Midbrain (tissue), 1 donor: ENCODE measurements at regions not wholly inside any gene's neighbourhood (a gene's known extent, or its start where the extent isn't known, plus 50 kb on each side); places are given as distances from the start of the nearest gene placed in this dataset.
"Not testable (repeated sequence)": the region's sequence is repeated elsewhere in the genome, so short reads cannot be mapped to it uniquely, and the experiment has no call there.

ENCODE experiments used
- DNase-seq: peaks from one replicate; lab custom pipeline; 2025; lab: John Stamatoyannopoulos, UW

GRCh38 chr6:109253366-109253765 is 128.9 kb downstream of the CD164 start:
- no peak for DNase-seq

- no peak for DNase-seq
Observed at GRCh38 chr6:109252261-109253041, 129.8 kb downstream of the CD164 start.

GRCh38 chr6:109251839-109252238 is 130.4 kb downstream of the CD164 start:
- no peak for DNase-seq

- not testable (repeated sequence) for DNase-seq
Observed at GRCh38 chr6:109250544-109251156, 131.6 kb downstream of the CD164 start.

- no peak for DNase-seq
Observed at GRCh38 chr6:109243863-109244825, 138.1 kb downstream of the CD164 start.

- no peak for DNase-seq
Observed at GRCh38 chr6:109242925-109243324, 139.3 kb downstream of the CD164 start.

GRCh38 chr6:109242029-109242428 is 140.2 kb downstream of the CD164 start:
- DNase-seq = no peak

- no peak for DNase-seq
Observed at GRCh38 chr6:109241199-109241598, 141.1 kb downstream of the CD164 start.

- no peak for DNase-seq
Observed at GRCh38 chr6:109240370-109241084, 141.7 kb downstream of the CD164 start.

- peak; percentile 16 for DNase-seq
Observed at GRCh38 chr6:109239651-109240321, 142.5 kb downstream of the CD164 start.

- DNase-seq = no peak
Observed at GRCh38 chr6:109239160-109239559, 143.1 kb downstream of the CD164 start.

- DNase-seq = no peak
Observed at GRCh38 chr6:109238396-109238795, 143.1 kb downstream of the CEP57L1 start.

- no peak for DNase-seq
Observed at GRCh38 chr6:109237986-109238329, 142.7 kb downstream of the CEP57L1 start.

GRCh38 chr6:109237077-109237985 is 142.0 kb downstream of the CEP57L1 start:
- DNase-seq = no peak

- DNase-seq = peak; percentile 45
Observed at GRCh38 chr6:109236115-109237076, 141.1 kb downstream of the CEP57L1 start.

GRCh38 chr6:109235481-109236038 is 140.3 kb downstream of the CEP57L1 start:
- no peak for DNase-seq

- no peak for DNase-seq
Observed at GRCh38 chr6:109230453-109230852, 135.1 kb downstream of the CEP57L1 start.

GRCh38 chr6:109229536-109229935 is 134.2 kb downstream of the CEP57L1 start:
- no peak for DNase-seq

- no peak for DNase-seq
Observed at GRCh38 chr6:109227646-109228045, 132.3 kb downstream of the CEP57L1 start.
